PFSK-1 (cell line): ENCODE measurements at regions not wholly inside any gene's neighbourhood (a gene's known extent, or its start where the extent isn't known, plus 50 kb on each side); places are given as distances from the start of the nearest gene placed in this dataset.

Experiments
- FOXP2 ChIP-seq: optimal IDR thresholded peaks from 2 replicates; pipeline ENCODE3; 2011; ENCODE audit warnings: borderline replicate concordance, control low read depth, inconsistent platforms; ENCODE audit not compliant: insufficient read depth; ENCODE audit errors: extremely low read length, extremely low read depth
- POLR2AphosphoS5 ChIP-seq: IDR thresholded peaks from 2 replicates; pipeline ENCODE4 v1.6.1; 2012; ENCODE audit warnings: low read depth, mild to moderate bottlenecking, control low read depth, low read length, moderate library complexity
- SIN3A ChIP-seq: IDR thresholded peaks from 2 replicates; pipeline ENCODE4 v1.6.1; 2012; ENCODE audit warnings: mild to moderate bottlenecking, low read length, moderate library complexity, borderline replicate concordance; ENCODE audit not compliant: insufficient read depth
- TAF1 ChIP-seq: IDR thresholded peaks from 2 replicates; pipeline ENCODE4 v1.6.1; 2012; ENCODE audit warnings: low read length, control low read depth, borderline replicate concordance; ENCODE audit not compliant: insufficient read depth
- TF ChIP-seq, protein P1 (sequence below), 2 experiments: IDR thresholded peaks; 2 replicates each; pipeline versions ENCODE4 v1.6.1 to v1.8.0; 2011 to 2012; ENCODE audit warnings: low read depth in 2 of 2, low read length in 2 of 2, control low read depth in 1 of 2, inconsistent platforms in 1 of 2, mild to moderate bottlenecking in 1 of 2, moderate library complexity in 1 of 2; ENCODE audit not compliant: insufficient read depth in 1 of 2

GRCh38 chr10:4721999-4722753 lies 103.8 kb upstream of the AKR1E2 start:
- TF ChIP-seq TAF1 = no peak
- TF ChIP-seq POLR2AphosphoS5 = no peak
- no peak for TF ChIP-seq SIN3A
- TF ChIP-seq, protein P1, sequence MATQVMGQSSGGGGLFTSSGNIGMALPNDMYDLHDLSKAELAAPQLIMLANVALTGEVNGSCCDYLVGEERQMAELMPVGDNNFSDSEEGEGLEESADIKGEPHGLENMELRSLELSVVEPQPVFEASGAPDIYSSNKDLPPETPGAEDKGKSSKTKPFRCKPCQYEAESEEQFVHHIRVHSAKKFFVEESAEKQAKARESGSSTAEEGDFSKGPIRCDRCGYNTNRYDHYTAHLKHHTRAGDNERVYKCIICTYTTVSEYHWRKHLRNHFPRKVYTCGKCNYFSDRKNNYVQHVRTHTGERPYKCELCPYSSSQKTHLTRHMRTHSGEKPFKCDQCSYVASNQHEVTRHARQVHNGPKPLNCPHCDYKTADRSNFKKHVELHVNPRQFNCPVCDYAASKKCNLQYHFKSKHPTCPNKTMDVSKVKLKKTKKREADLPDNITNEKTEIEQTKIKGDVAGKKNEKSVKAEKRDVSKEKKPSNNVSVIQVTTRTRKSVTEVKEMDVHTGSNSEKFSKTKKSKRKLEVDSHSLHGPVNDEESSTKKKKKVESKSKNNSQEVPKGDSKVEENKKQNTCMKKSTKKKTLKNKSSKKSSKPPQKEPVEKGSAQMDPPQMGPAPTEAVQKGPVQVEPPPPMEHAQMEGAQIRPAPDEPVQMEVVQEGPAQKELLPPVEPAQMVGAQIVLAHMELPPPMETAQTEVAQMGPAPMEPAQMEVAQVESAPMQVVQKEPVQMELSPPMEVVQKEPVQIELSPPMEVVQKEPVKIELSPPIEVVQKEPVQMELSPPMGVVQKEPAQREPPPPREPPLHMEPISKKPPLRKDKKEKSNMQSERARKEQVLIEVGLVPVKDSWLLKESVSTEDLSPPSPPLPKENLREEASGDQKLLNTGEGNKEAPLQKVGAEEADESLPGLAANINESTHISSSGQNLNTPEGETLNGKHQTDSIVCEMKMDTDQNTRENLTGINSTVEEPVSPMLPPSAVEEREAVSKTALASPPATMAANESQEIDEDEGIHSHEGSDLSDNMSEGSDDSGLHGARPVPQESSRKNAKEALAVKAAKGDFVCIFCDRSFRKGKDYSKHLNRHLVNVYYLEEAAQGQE (IDR thresholded peaks at IDR 0.05; ENCODE audit: insufficient read depth in 1 of 2, low read depth in 2 of 2, low read length in 2 of 2) = no peak
- peak; percentile 19 for TF ChIP-seq FOXP2
